Heart right ventricle (tissue), 16 donors: ENCODE measurements at regions not wholly inside any gene's neighbourhood (a gene's known extent, or its start where the extent isn't known, plus 50 kb on each side); places are given as distances from the start of the nearest gene placed in this dataset.
"Not testable (repeated sequence)": the region's sequence is repeated elsewhere in the genome, so short reads cannot be mapped to it uniquely, and the experiment has no call there.

ENCODE experiments used
- ATAC-seq, 8 donors: fragments of 200-7000 bp; cut with Tn5 transposase; one replicate each; pipeline ENCODE4 v1.9.1; 2020; ENCODE audit warnings: mild to moderate bottlenecking in 8 of 8, moderate library complexity in 8 of 8, moderate number of reproducible peaks in 1 of 8
- DNase-seq, 2 donors: peaks; one replicate each; pipeline ENCODE4 v3.0.0-alpha.2; 2020
- H3K27ac ChIP-seq, 10 donors: fragments of 200-600 bp; sonication (generic) in 2 of 10; one replicate each; pipeline versions ENCODE4 v1.5.0 to v1.8.0; 2020 to 2022; ENCODE audit warnings: mild to moderate bottlenecking in 3 of 10
- H3K27me3 ChIP-seq, 7 donors: fragments of 200-600 bp; one replicate each; pipeline ENCODE4 v1.8.0; 2021 to 2022; ENCODE audit warnings: mild to moderate bottlenecking in 2 of 7
- H3K36me3 ChIP-seq, 9 donors: fragments of 200-600 bp; sonication (generic) in 1 of 9; one replicate each; pipeline versions ENCODE4 v1.5.0 to v1.8.0; 2020 to 2022; ENCODE audit warnings: mild to moderate bottlenecking in 2 of 9
- H3K4me1 ChIP-seq, 9 donors: fragments of 200-600 bp; sonication (generic) in 1 of 9; one replicate each; pipeline versions ENCODE4 v1.5.0 to v1.8.0; 2020 to 2022; ENCODE audit warnings: mild to moderate bottlenecking in 4 of 9
- H3K4me3 ChIP-seq, 10 donors: fragments of 200-600 bp; sonication (generic) in 2 of 10; one replicate each; pipeline versions ENCODE4 v1.5.0 to v1.8.0; 2020 to 2022; ENCODE audit warnings: mild to moderate bottlenecking in 7 of 10, moderate library complexity in 2 of 10
- H3K9me3 ChIP-seq, 11 donors: fragments of 200-600 bp in 10 of 11; sonication (generic) in 2 of 11; one replicate each; pipeline versions ENCODE4 v1.5.0 to v1.8.0; 2013 to 2022; ENCODE audit warnings: mild to moderate bottlenecking in 2 of 11, control low read depth in 1 of 11, moderate library complexity in 1 of 11
- CTCF ChIP-seq, 9 donors: fragments of 200-600 bp; sonication (generic) in 2 of 9; IDR thresholded peaks; one replicate each; pipeline versions ENCODE4 v1.5.0 to v1.8.0; 2021 to 2022; ENCODE audit warnings: antibody characterized with exemption in 9 of 9, mild to moderate bottlenecking in 5 of 9, moderate library complexity in 1 of 9
- WGBS, 2 donors: extraction: QIAGEN DNeasy Blood & Tissue Kit; methylation state at CpG; one replicate each; pipeline ENCODE4 v1.1.7; 2013; ENCODE audit warnings: inconsistent platforms in 1 of 2; 5-methylcytosine and 5-hydroxymethylcytosine counted together
- intact Hi-C, 10 donors: fragments of 100-400 bp; cut with DNase I; formaldehyde crosslinking; loops; one replicate each; pipeline versions ENCODE4 v1.11.1 to v1.14.2; 2022
- donor health status: Arrhythmogenic right ventricular cardiomyopathy.
- donor health status: ischemic (EF 13 %, LVEDD 7.1; RV severe dilation, severe dysfunction).
- donor health status: healthy with polysubstance abuse.
- donor health status: DM: no; HTN: yes; CAD: no.
- donor health status: DM: no; HTN: no; CAD: no.
- donor health status: ischemic (EF 25% LVEDD 6.9; RV normal size, moderate dysfunction).
- donor health status: ischemic (EF 25% LVEDD 5.7; RV mildly dilated, moderate dysfunction).
- donor health status: healthy.
- donor health status: DM: yes; HTN: yes; CAD: no.
- donor health status: Ischemic cardiomyopathy.
- donor health status: ischemic (EF 35%, LVEDD 5.7; RV mildly dilated, moderate dysfunction).
- donor health status: nonischemic (EF 11% LVEDD 7.7; RV severe dilation, severe dysfunction).
- donor health status: DM: yes; HTN: yes; CAD: no.
- donor health status: PGD.
- donor health status: ischemic (EF 29% LVEDD 5.4; RV normal size, mild dysfunction).
- donor health status: nonischemic (EF 23%, LVEDD 6.1; RV moderate dilation, normal function).

GRCh38 chr4:187127456-187127855, 403.8 kb upstream of the FAT1 start:
- TF ChIP-seq CTCF (IDR thresholded peaks at IDR 0.05), result no peak
- H3K36me3 ChIP-seq, result no peaks in the 10 kb centered on the region
- no peaks in the 10 kb centered on the region for H3K27me3 ChIP-seq
- H3K4me1 ChIP-seq, result no peaks in the 10 kb centered on the region
- no peak overlapping the region for H3K27ac ChIP-seq
- no peak for ATAC-seq
- no peak for DNase-seq
- WGBS, 2 donors, result 74 to 78% methylated on average over 3 of the region's 3 CpGs
- peaks cover 0 to 12% (median 0%) of the 10 kb centered on the region in 11 donors for H3K9me3 ChIP-seq
- H3K4me3 ChIP-seq, result no peak overlapping the region
- intact Hi-C loops, result no loop called here

- 72 to 79% methylated on average over 11 of the region's 11 CpGs for WGBS, 2 donors
- no peaks in the 10 kb centered on the region for H3K36me3 ChIP-seq
- H3K4me3 ChIP-seq, result no peak overlapping the region
- TF ChIP-seq CTCF (IDR thresholded peaks at IDR 0.05), result no peak
- intact Hi-C loops, result no loop called here
- DNase-seq (no peak), ATAC-seq (no peak)
- no peak overlapping the region for H3K27ac ChIP-seq
- no peaks in the 10 kb centered on the region for H3K4me1 ChIP-seq
- peaks cover 0 to 12% (median 0%) of the 10 kb centered on the region in 11 donors for H3K9me3 ChIP-seq
- no peaks in the 10 kb centered on the region for H3K27me3 ChIP-seq
These were observed 404.6 kb upstream of the FAT1 start for GRCh38 chr4:187128222-187128621.

- intact Hi-C loops, result no loop called here
- Histone ChIP-seq H3K36me3 (no peaks in the 10 kb centered on the region), H3K27me3 (no peaks in the 10 kb centered on the region), H3K9me3 (peaks cover 0 to 12% (median 0%) of the 10 kb centered on the region in 11 donors), H3K4me1 (no peaks in the 10 kb centered on the region), H3K27ac (no peak overlapping the region), H3K4me3 (no peak overlapping the region)
- DNase-seq (no peak), ATAC-seq (no peak)
- WGBS, 2 donors, result 69% methylated on average over 8 of the region's 8 CpGs
- no peak for TF ChIP-seq CTCF (IDR thresholded peaks at IDR 0.05)
These were observed 405.3 kb upstream of the FAT1 start for GRCh38 chr4:187128976-187129375.

- peaks cover 0 to 12% (median 0%) of the 10 kb centered on the region in 11 donors for H3K9me3 ChIP-seq
- WGBS, 2 donors, result 83 to 100% methylated on average over 1 of the region's 1 CpG
- not testable (repeated sequence) for ATAC-seq, H3K36me3 ChIP-seq, DNase-seq, H3K27me3 ChIP-seq, H3K27ac ChIP-seq, H3K4me3 ChIP-seq, H3K4me1 ChIP-seq
- intact Hi-C loops, result loop anchor here in 1 of 10 donors (5.0 kb wide), 1 partner anchor 1250 kb away; no protein-coding TSS in a partner anchor
These were observed 408.2 kb upstream of the FAT1 start for GRCh38 chr4:187131826-187132225.

GRCh38 chr4:187135878-187136277, 412.2 kb upstream of the FAT1 start:
- Histone ChIP-seq H3K27me3 (no peaks in the 10 kb centered on the region), H3K9me3 (peaks cover 0 to 1% (median 0%) of the 10 kb centered on the region in 11 donors), H3K4me1 (no peaks in the 10 kb centered on the region), H3K36me3 (no peaks in the 10 kb centered on the region), H3K4me3 (no peak overlapping the region), H3K27ac (no peak overlapping the region)
- 87 to 91% methylated on average over 6 of the region's 6 CpGs for WGBS, 2 donors
- no peak for ATAC-seq
- no peak for TF ChIP-seq CTCF (IDR thresholded peaks at IDR 0.05)
- no peak for DNase-seq
- intact Hi-C loops, result no loop called here
